HG03045 (cell line): ENCODE measurements at regions not wholly inside any gene's neighbourhood (a gene's known extent, or its start where the extent isn't known, plus 50 kb on each side); places are given as distances from the start of the nearest gene placed in this dataset.
"Not testable (repeated sequence)": the region's sequence is repeated elsewhere in the genome, so short reads cannot be mapped to it uniquely, and the experiment has no call there.

Experiments
- ATAC-seq: cut with Tn5 transposase; IDR thresholded peaks from one replicate; pipeline ENCODE4 v1.9.1; 2021; ENCODE audit warnings: mild to moderate bottlenecking, moderate library complexity; ENCODE audit not compliant: unreplicated experiment

- no peak for ATAC-seq
Observed at GRCh38 chr7:118878336-118878735, 653.8 kb downstream of the ANKRD7 start.

DNA sequence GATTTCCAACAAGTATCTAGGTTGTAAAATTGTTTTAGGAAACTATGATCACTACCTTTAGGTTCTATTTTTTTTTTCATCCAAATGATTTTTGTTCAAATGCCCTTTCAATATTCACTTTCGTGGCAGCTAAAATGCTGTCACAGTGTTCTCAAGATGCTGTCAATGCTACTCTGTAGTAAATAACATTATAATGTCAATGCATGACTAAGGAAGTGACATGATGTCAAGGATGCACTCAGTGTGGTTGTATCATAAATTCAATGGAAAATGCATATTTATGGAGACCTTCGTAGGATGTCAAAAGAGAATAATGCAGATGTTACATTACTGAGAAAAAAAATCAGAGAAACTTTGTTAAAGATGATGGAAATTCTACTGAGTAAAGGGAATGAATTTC lies 673.8 kb downstream of the ANKRD7 start:
- no peak for ATAC-seq

- ATAC-seq, result no peak
Observed at GRCh38 chr7:118902600-118902999, 678.1 kb downstream of the ANKRD7 start.

DNA sequence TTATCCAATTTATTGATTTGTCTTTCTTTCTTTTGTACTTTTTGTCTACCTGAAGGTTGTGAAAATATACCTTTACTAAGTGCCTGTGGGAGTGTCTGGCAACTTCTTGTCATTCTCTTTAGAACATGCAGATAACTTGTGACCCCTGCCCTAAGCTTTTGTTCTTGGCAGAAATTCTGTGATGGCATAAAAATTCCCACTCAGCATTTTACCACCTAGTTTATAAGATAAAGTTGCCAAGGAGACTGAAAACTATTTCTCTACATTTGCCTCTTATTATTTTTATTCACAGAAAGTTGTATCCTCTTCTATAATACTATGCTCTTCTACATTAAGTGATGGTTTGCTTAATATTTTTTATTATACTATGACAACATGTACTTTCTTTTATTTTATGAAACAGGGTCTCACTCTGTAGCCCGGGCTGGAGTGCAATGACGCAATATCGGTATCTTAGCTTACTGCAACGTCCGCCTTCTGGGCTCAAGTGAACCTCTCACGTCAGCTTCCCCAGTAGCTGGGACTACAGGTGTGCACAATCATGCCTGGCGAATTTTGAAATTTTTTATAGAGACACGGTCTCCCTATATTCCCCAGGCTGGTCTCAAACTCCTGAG lies 683.5 kb downstream of the ANKRD7 start:
- ATAC-seq, result no peak

GRCh38 chr7:118916120-118916519 lies 691.6 kb downstream of the ANKRD7 start:
- not testable (repeated sequence) for ATAC-seq

DNA sequence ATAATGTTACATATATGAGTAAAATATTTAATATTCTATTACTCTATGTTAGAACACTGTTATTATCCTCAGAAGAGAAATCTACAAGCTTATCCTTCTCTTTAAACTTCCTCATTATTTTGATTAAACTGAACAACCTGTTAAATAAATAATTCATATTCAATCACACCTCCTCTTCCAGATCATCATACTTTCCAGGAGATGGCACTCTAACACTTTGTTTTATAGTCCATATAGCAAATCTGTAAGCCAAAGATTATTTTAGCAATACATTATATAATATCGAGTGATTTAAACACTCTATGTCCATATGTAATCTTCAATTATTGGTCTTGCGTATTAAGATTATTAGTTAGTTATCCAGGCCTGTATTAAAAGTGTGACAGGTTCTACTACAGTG lies 694.1 kb downstream of the ANKRD7 start:
- ATAC-seq, result no peak

DNA sequence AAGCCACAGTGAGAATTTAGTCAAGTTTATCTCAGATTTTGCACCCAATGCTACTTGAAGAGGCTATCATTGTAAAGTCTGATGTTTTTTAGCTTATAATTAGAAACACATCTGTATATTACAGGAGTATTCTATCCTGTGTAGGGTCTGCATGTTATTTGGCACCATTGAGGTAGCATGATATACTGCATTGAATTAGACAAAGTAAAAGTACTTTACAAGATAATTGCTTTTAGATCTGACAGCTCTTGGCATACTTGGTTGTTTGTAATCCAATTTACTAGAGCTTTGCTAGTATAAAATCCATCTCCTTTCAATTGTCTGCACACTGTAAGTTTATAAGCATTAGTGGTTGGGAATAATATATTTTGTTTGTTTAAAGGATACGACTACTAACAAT lies 714.3 kb downstream of the ANKRD7 start:
- no peak for ATAC-seq

GRCh38 chr7:118944271-118944670 lies 719.8 kb downstream of the ANKRD7 start:
- ATAC-seq, result no peak

DNA sequence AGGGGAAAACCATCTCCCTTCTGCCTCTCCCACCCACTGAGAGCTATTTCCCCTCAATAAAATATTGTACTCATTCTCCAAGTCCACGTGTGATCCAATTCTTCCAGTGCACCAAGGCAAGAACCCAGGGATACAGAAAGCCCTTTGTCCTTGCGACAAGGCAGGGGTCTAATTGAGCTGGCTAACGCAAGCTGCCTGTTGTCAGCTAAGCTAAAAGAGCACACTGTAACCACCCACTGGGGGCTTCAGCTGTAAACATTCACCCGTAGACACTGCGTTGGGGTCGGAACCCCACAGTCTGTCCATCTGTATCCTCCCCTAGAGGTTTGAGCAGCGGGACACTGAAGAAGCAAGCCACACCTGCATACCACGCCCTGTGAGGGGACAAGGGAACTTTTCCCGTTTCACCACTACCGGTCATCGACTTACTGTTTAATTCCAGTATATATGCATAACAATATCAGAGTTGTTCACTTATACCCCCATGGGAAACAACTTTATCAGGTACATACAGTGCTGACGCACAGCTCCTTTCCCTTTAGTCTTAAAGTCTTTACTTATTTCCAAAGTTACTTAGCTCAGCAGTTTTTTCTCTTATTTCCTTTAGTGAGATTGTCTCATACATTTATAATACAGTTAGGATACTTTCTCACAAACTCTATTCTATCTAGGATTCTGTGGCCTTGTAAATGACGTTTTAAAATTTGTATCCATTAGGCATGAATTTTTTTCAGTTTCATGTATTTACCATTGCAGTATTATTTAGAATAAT lies 721.6 kb downstream of the ANKRD7 start:
- ATAC-seq, result no peak

DNA sequence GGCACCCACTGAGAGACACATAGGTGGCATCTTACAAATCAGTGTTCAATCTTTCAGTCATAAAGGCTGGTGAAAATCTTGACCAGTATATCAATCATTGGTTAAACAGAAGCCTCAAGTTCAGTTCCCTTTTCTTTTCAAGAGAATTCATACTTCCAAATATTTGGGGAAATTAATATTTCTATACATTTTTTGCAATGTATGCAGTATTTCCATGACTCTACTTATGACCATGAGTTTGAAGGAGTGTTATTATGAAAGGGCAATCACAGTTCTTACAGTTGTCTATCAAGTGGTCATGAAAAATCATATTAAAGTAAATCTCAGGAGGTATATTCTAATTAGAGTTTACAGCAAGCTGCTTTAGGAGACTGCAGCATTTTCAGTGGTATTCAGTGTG lies 724.0 kb downstream of the ANKRD7 start:
- ATAC-seq, result no peak

DNA sequence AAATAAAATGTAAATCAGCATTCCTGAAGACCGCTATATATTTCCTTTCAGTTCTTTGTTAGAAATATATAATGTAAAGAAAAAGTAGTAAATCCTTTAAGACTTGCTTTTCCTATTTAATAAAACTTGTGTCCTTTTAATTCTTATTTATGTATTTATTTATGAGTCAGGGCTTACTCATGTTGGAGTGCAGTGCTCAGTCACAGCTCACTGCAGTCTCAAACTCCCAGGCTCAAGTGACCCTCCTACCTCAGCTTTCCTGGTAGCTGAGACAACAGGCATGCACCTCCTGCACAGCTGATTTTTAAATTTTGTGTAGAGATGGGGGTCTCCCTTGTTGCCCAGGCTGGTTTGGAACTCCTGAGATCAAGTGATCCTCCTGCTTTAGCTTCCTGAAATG lies 724.5 kb downstream of the ANKRD7 start:
- no peak for ATAC-seq

DNA sequence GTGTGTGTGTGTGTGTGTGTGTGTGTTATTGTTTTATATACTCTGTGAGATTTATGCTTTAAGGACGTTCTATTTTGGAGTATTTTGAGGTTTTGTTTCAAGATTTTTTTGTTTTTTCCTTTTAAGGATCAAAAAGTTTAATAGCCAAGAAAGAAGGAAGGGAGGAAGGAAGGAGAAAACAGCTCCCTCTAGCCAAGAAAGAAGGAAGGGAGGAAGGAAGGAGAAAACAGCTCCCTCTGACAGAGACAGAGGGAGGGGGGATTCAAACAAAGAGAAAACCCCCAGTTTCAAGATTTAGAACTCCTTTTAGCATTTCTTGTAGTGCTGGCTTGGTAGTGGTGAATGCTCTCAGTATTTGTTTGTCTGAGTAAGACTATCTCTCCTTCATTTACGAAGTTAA lies 731.8 kb downstream of the ANKRD7 start:
- not testable (repeated sequence) for ATAC-seq

- no peak for ATAC-seq
Observed at GRCh38 chr7:118969370-118969769, 744.9 kb downstream of the ANKRD7 start.

DNA sequence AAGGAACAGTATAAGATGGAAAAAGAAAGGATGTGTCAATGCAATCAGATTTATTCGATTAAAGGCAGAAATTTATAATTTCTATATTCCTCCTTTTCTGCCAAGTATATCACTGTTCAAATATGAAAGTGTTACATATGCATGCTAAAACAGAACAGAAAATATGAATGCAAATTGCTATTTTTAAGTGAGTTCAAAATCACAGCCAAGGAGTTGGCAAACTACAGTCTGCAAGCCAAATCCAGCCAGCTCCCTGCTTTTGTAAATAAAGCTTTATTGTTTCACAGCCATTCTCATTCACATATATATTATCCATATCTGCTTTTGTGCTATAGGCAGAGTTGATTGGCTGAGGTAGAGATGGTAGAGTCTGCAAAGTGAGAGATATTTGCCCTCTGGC lies 747.2 kb downstream of the ANKRD7 start:
- ATAC-seq, result no peak

DNA sequence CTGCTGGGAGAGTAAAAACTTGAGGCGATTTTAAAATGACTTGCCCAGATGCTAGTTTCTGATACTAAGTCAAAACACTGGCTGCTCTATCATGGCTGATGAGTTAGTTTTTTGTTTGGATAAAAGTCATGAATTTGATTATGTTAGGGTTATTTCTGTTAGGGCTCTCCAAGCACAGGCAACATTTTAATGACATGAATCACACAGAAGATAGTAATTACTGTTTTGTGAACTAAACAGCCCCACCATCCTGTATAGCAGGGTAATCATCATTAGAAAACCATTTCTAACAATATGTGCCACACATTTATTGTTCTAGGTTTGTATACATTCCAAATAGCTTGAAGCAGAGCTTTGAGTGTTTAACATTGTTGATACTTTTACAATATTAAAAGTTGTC lies 750.3 kb downstream of the ANKRD7 start:
- ATAC-seq, result no peak

DNA sequence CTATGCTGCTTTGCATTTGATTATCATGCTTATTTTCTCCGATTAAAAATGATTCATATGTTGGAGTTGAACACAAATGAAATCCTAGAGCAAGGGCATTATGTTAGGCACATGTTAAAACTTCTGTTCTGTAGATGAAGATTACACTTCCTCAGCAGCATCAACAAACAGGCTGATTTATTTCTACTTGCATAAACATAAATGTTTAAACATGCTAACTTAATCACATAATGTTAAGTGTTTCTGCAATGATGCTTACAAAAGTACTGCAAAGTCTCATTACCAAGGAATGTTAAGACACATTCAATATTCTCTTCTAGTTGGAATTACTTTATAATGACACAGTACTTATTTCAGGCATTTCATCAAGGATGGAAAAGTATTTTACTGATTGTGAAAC lies 770.8 kb downstream of the ANKRD7 start:
- ATAC-seq, result no peak

DNA sequence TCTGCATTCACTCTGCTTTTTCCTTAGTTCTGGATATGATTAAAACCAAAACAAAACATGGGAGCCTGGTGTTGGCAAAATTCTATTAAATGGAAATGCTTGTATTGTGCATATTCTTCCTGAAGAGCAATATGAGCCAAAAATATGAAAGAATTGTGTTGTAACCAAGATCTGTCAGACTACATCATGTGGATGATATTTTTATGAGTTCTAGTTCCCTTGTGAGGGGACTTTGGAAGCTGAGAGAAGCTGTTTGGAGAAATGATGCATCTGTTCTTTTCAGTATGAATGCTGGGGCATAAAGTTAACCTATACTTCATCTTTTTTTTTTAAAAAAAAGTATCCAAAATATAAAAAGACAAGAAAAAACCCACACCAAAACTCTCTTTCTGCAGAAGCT lies 782.7 kb downstream of the ANKRD7 start:
- ATAC-seq, result no peak

- no peak for ATAC-seq
Observed at GRCh38 chr7:119010635-119011034, 786.1 kb downstream of the ANKRD7 start.

DNA sequence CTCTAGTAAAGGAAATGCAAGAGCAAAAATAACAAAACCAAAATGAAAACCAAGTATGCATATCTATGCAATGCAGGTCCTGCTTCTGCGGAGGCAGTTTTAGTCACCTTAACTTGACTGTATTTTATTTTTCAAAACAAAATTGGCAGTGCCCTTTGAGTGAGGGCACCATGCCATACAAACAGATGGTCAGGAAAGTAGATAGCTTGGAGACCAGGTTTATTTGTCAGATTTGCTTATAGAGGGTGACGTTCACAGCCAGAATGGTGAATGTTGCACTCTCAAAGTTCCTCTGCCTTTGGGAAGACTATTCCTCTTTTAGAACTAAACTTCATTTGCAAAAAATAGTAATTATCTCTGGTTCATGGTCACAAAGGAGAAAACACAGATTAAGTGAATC lies 801.9 kb downstream of the ANKRD7 start:
- ATAC-seq, result no peak

DNA sequence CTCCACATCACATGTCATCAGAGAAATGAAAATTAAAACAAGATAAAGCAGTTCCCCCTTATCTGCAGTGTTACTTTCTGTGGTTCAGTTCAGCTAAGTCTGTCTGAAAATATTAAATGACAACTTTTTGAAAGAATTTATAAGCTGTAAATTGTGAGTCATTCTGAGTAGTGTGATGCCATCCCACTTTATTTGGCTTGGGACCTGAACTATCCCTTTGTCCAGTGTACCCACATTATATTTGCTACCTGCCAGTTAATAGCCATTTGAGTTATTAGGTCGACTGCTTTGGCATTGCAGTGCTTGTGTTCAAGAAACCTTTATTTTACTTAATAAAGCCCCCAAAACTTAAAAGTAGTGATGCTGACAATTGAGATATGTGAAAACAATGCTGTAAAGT lies 804.2 kb downstream of the ANKRD7 start:
- ATAC-seq, result no peak

DNA sequence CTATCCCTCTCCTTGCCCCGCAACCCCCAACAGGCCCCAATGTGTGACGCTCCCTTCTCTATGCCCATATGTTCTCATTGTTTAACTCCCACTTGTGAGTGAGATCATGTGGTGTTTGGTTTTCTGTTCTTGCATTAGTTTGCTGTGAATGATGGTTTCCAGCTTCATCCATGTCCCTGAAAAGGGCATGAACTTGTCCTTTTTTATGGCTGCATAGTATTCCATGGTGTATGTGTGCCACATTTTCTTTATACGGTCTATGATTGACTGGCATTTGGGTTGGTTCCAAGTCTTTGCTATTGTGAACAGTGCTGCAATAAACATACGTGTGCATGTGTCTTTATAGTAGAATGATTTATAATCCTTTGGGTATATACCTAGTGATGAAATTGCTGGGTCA lies 807.6 kb downstream of the ANKRD7 start:
- ATAC-seq, result not testable (repeated sequence)

GRCh38 chr7:119033641-119034040 lies 809.1 kb downstream of the ANKRD7 start:
- ATAC-seq, result no peak

- ATAC-seq, result no peak
Observed at GRCh38 chr7:119037941-119038340, 813.4 kb downstream of the ANKRD7 start.
